Endothelial cell of umbilical vein (primary cell): ENCODE measurements at regions not wholly inside any gene's neighbourhood (a gene's known extent, or its start where the extent isn't known, plus 50 kb on each side); places are given as distances from the start of the nearest gene placed in this dataset.

Source experiments
- BruUV-seq: library from RNA; stranded (reverse); fragments of 400-500 nt; replicated peaks from 2 replicates; lab custom pipeline; 2021; lab: Mats Ljungman, UMichigan
- CTCF ChIA-PET: fragments of 300-600, 350-600 bp; sonication (Branson Sonifier 250); formaldehyde crosslinking; loops from one replicate; lab custom pipeline; 2021; ENCODE audit warnings: antibody characterized with exemption, inconsistent platforms; lab: Charles Lee
- POLR2A ChIA-PET: fragments of 300-600, 350-600 bp; sonication (Branson Sonifier 250); formaldehyde crosslinking; loops from one replicate; lab custom pipeline; 2021; ENCODE audit warnings: antibody characterized with exemption, inconsistent platforms; lab: Charles Lee
- DNase-seq: peaks from one replicate; pipeline ENCODE4 v3.0.0-alpha.2; 2011; ENCODE audit warnings: low read depth, low spot score
- FAIRE-seq: peaks from 2 replicates; lab custom pipeline; 2011; peaks lifted over from hg19 to GRCh38; lab: Jason Lieb, UNC
- H2AFZ ChIP-seq: 2 replicates; pipeline ENCODE4 v1.6.0; 2012; ENCODE audit warnings: low read depth, low read length, control low read depth, inconsistent platforms
- H3K27ac ChIP-seq: 2 replicates; pipeline ENCODE4 v1.5.1; 2011; ENCODE audit warnings: low read depth, mild to moderate bottlenecking, control low read depth, low read length, moderate library complexity; ENCODE audit not compliant: insufficient read depth
- H3K27me3 ChIP-seq, 2 experiments: 2 replicates each; pipeline versions ENCODE4 v1.6.0 to v1.6.1; 2011; ENCODE audit warnings: low read length in 2 of 2, mixed read lengths in 1 of 2; ENCODE audit not compliant: control insufficient read depth in 2 of 2, insufficient read depth in 2 of 2
- H3K36me3 ChIP-seq, 2 experiments: 2 replicates in 1 of 2; 3 replicates in 1 of 2; pipeline ENCODE4 v1.5.1; 2011; ENCODE audit warnings: low read length in 2 of 2, mild to moderate bottlenecking in 1 of 2, moderate library complexity in 1 of 2; ENCODE audit not compliant: control insufficient read depth in 2 of 2, insufficient read depth in 2 of 2; ENCODE audit errors: extremely low read depth in 1 of 2
- H3K4me1 ChIP-seq: 3 replicates; pipeline ENCODE4 v1.5.1; 2011; ENCODE audit warnings: mild to moderate bottlenecking, low read length; ENCODE audit not compliant: control insufficient read depth, insufficient read depth; ENCODE audit errors: extremely low read depth
- H3K4me2 ChIP-seq: 2 replicates; pipeline ENCODE4 v1.6.1; 2011; ENCODE audit warnings: low read length, control low read depth, mixed read lengths; ENCODE audit not compliant: insufficient read depth
- H3K4me3 ChIP-seq, 3 experiments: fragments of 200-600 bp in 1 of 3; sonication (generic), shearing (Covaris generic) in 1 of 3; replicated peaks in 1 of 3; 2 replicates each; pipeline ENCODE4 v1.5.1; 2011 to 2016; ENCODE audit warnings: control low read depth in 3 of 3, low read length in 3 of 3, mild to moderate bottlenecking in 2 of 3, inconsistent platforms in 1 of 3, low read depth in 1 of 3, moderate library complexity in 1 of 3; ENCODE audit not compliant: insufficient read depth in 1 of 3
- H3K79me2 ChIP-seq: 2 replicates; pipeline ENCODE4 v1.6.0; 2012; ENCODE audit warnings: low read length, inconsistent platforms; ENCODE audit not compliant: control insufficient read depth, insufficient read depth
- H3K9ac ChIP-seq: replicated peaks from 2 replicates; pipeline ENCODE3; 2011; ENCODE audit warnings: low read length, control low read depth; ENCODE audit not compliant: insufficient read depth; ENCODE audit errors: extremely low read depth
- H3K9me1 ChIP-seq: replicated peaks from 3 replicates; pipeline ENCODE4 v1.6.0; 2011; ENCODE audit warnings: mild to moderate bottlenecking, low read length; ENCODE audit not compliant: control insufficient read depth, insufficient read depth; ENCODE audit errors: extremely low read depth
- H3K9me3 ChIP-seq: replicated peaks from 2 replicates; pipeline ENCODE4 v1.5.1; 2012; ENCODE audit warnings: low read length, inconsistent platforms; ENCODE audit not compliant: control insufficient read depth, insufficient read depth
- H4K20me1 ChIP-seq: replicated peaks from 2 replicates; pipeline ENCODE3; 2011; ENCODE audit warnings: mild to moderate bottlenecking, low read length; ENCODE audit not compliant: control insufficient read depth, insufficient read depth; ENCODE audit errors: extremely low read depth
- CTCF ChIP-seq, 2 donors: IDR thresholded peaks; 1 replicate in 1 of 2; 2 replicates in 1 of 2; pipeline ENCODE4 v1.5.1; 2011; ENCODE audit warnings: low read length in 2 of 2, mild to moderate bottlenecking in 2 of 2, moderate library complexity in 2 of 2, control low read depth in 1 of 2, inconsistent platforms in 1 of 2, low read depth in 1 of 2; ENCODE audit not compliant: insufficient read depth in 1 of 2; ENCODE audit errors: extremely low read depth in 1 of 2
- EZH2 ChIP-seq: IDR thresholded peaks from 2 replicates; pipeline ENCODE4 v1.6.1; 2012; ENCODE audit warnings: borderline replicate concordance, low read depth, mild to moderate bottlenecking, moderate library complexity, low read length, inconsistent platforms; ENCODE audit not compliant: severe bottlenecking
- FOS ChIP-seq: IDR thresholded peaks from 2 replicates; pipeline ENCODE4 v1.6.1; 2011; ENCODE audit warnings: mild to moderate bottlenecking, low read length, moderate library complexity, borderline replicate concordance; ENCODE audit not compliant: insufficient read depth
- GATA2 ChIP-seq: IDR thresholded peaks from 2 replicates; pipeline ENCODE4 v1.7.0; 2011; ENCODE audit warnings: low read depth, mild to moderate bottlenecking, moderate library complexity, mixed read lengths, low read length; ENCODE audit not compliant: insufficient read length, insufficient read depth
- JUN ChIP-seq: IDR thresholded peaks from 2 replicates; pipeline ENCODE4 v1.6.1; 2011; ENCODE audit warnings: borderline replicate concordance, low read depth; ENCODE audit not compliant: insufficient read length, insufficient read depth
- MAX ChIP-seq: IDR thresholded peaks from 2 replicates; pipeline ENCODE4 v1.6.1; 2011; ENCODE audit not compliant: insufficient read depth, insufficient read length
- MYC ChIP-seq: IDR thresholded peaks from one replicate; pipeline ENCODE4 v1.6.1; 2011; ENCODE audit warnings: mild to moderate bottlenecking, low read depth, low read length
- POLR2A ChIP-seq: IDR thresholded peaks from 2 replicates; pipeline ENCODE4 v1.6.1; 2012; ENCODE audit warnings: low read depth, mild to moderate bottlenecking, control low read depth, low read length
- POLR2AphosphoS5 ChIP-seq: IDR thresholded peaks from 2 replicates; pipeline ENCODE4 v1.6.1; 2012; ENCODE audit warnings: low read depth, mild to moderate bottlenecking, control low read depth, low read length, moderate library complexity; ENCODE audit not compliant: insufficient read depth
- dilution Hi-C: fragments of 300-500 bp; cut with MboI; formaldehyde crosslinking; loops from one replicate; pipeline ENCODE4 v1.15.0; 2019; ENCODE audit warnings: low sequenced_read_pairs; ENCODE audit not compliant: extremely low pct_ligation_motif_present
- intact Hi-C: fragments of 100-400 bp; cut with micrococcal nuclease; formaldehyde crosslinking; loops from one replicate; pipeline ENCODE4 v1.10.0; 2022

GRCh38 chr17:77889866-77890760 is 68.4 kb upstream of the TNRC6C start:
- FAIRE-seq (no peak), DNase-seq (no peak)
- no TSS peak for BruUV-seq
- ChIA-PET CTCF (no interaction called here), POLR2A (no interaction called here)
- Histone ChIP-seq H3K9me1 (no peaks in the 10 kb centered on the region), H3K79me2 (no peaks in the 10 kb centered on the region), H3K9me3 (no peaks in the 10 kb centered on the region), H3K4me1 (peaks cover 4% of the 10 kb centered on the region), H3K4me3 (no peak overlapping the region), H2AFZ (no peak overlapping the region), H3K4me2 (no peak overlapping the region), H3K27ac (no peak overlapping the region), H4K20me1 (no peaks in the 10 kb centered on the region), H3K27me3 (peaks cover 10 to 16% of the 10 kb centered on the region in 2 experiments), H3K36me3 (no peaks in the 10 kb centered on the region), H3K9ac (no peak overlapping the region)
- TF ChIP-seq MYC (no peak), CTCF (IDR thresholded peaks at IDR 0.05; ENCODE audit: extremely low read depth in 1 of 2, insufficient read depth in 1 of 2, low read depth in 1 of 2, low read length in 2 of 2) (no peak), GATA2 (no peak), POLR2AphosphoS5 (no peak), MAX (no peak), EZH2 (no peak), FOS (no peak), JUN (no peak), POLR2A (no peak)
- intact Hi-C loops = no loop called here
- dilution Hi-C loops = no loop called here
